ENCODE measurements at regions not wholly inside any gene's neighbourhood (a gene's known extent, or its start where the extent isn't known, plus 50 kb on each side); places are given as distances from the start of the nearest gene placed in this dataset.
"Not testable (repeated sequence)": the region's sequence is repeated elsewhere in the genome, so short reads cannot be mapped to it uniquely, and the experiment has no call there.

- DNase-seq (ENCODE audit: extremely low read depth, low read depth) = no peak
- TF ChIP-seq CTCF (IDR thresholded peaks at IDR 0.05; ENCODE audit: low read depth, low read length, missing control alignments) = no peak
- H3K4me3 ChIP-seq (replicated peaks; ENCODE audit: low read depth, low read length) = no peak overlapping the region
Observed at GRCh38 chr12:127046467-127046866, 1220.5 kb upstream of the TMEM132C start.

- DNase-seq (ENCODE audit: extremely low read depth, low read depth) = no peak
- H3K4me3 ChIP-seq (replicated peaks; ENCODE audit: low read depth, low read length) = no peak overlapping the region
- no peak for TF ChIP-seq CTCF (IDR thresholded peaks at IDR 0.05; ENCODE audit: low read depth, low read length, missing control alignments)
Observed at GRCh38 chr12:127048057-127048456, 1218.9 kb upstream of the TMEM132C start.

- DNase-seq (ENCODE audit: extremely low read depth, low read depth); H3K4me3 ChIP-seq (replicated peaks; ENCODE audit: low read depth, low read length): not testable (repeated sequence)
Observed at GRCh38 chr12:127048525-127048924, 1218.4 kb upstream of the TMEM132C start.

- no peak overlapping the region for H3K4me3 ChIP-seq (replicated peaks; ENCODE audit: low read depth, low read length)
- no peak for DNase-seq (ENCODE audit: extremely low read depth, low read depth)
- no peak for TF ChIP-seq CTCF (IDR thresholded peaks at IDR 0.05; ENCODE audit: low read depth, low read length, missing control alignments)
Observed at GRCh38 chr12:127051139-127051538, 1215.8 kb upstream of the TMEM132C start.

- DNase-seq (ENCODE audit: extremely low read depth, low read depth) = no peak
- TF ChIP-seq CTCF (IDR thresholded peaks at IDR 0.05; ENCODE audit: low read depth, low read length, missing control alignments) = no peak
- H3K4me3 ChIP-seq (replicated peaks; ENCODE audit: low read depth, low read length) = no peak overlapping the region
Observed at GRCh38 chr12:127052511-127053232, 1214.3 kb upstream of the TMEM132C start.

GRCh38 chr12:127054531-127054930 is 1212.4 kb upstream of the TMEM132C start:
- DNase-seq (ENCODE audit: extremely low read depth, low read depth) = no peak
- no peak overlapping the region for H3K4me3 ChIP-seq (replicated peaks; ENCODE audit: low read depth, low read length)
- no peak for TF ChIP-seq CTCF (IDR thresholded peaks at IDR 0.05; ENCODE audit: low read depth, low read length, missing control alignments)

- no peak overlapping the region for H3K4me3 ChIP-seq (replicated peaks; ENCODE audit: low read depth, low read length)
- no peak for DNase-seq (ENCODE audit: extremely low read depth, low read depth)
- no peak for TF ChIP-seq CTCF (IDR thresholded peaks at IDR 0.05; ENCODE audit: low read depth, low read length, missing control alignments)
Observed at GRCh38 chr12:127060310-127060847, 1206.6 kb upstream of the TMEM132C start.
